WTC11 (cell line): ENCODE measurements at regions not wholly inside any gene's neighbourhood (a gene's known extent, or its start where the extent isn't known, plus 50 kb on each side); places are given as distances from the start of the nearest gene placed in this dataset.

Experiments
- CREB1 ChIP-seq: sonication (generic); formaldehyde crosslinking; IDR thresholded peaks from 2 replicates; pipeline ENCODE4 v1.8.0; 2023; ENCODE audit warnings: mild to moderate bottlenecking, missing genetic modification reagents
- NFYB ChIP-seq: sonication (generic); formaldehyde crosslinking; conservative IDR thresholded peaks from 2 replicates; pipeline ENCODE4 v1.8.0; 2022; ENCODE audit warnings: low read depth, missing genetic modification reagents
- NR1H2 ChIP-seq: sonication (generic); formaldehyde crosslinking; IDR thresholded peaks from 2 replicates; pipeline ENCODE4 v1.9.0; 2021; ENCODE audit warnings: mild to moderate bottlenecking, moderate library complexity, missing genetic modification reagents
- NR2C2 ChIP-seq: sonication (generic); formaldehyde crosslinking; IDR thresholded peaks from 2 replicates; pipeline ENCODE4 v1.8.0; 2022; ENCODE audit warnings: mild to moderate bottlenecking, missing genetic modification reagents
- NR3C1 ChIP-seq: sonication (generic); formaldehyde crosslinking; conservative IDR thresholded peaks from 2 replicates; pipeline ENCODE4 v1.8.1; 2023; ENCODE audit warnings: low read depth, mild to moderate bottlenecking, missing genetic modification reagents
- RELA ChIP-seq: sonication (generic); formaldehyde crosslinking; IDR thresholded peaks from 2 replicates; pipeline ENCODE4 v1.8.1; 2022; ENCODE audit warnings: missing genetic modification reagents, mild to moderate bottlenecking, borderline replicate concordance
- ZNF232 ChIP-seq: sonication (generic); formaldehyde crosslinking; IDR thresholded peaks from 2 replicates; pipeline ENCODE4 v1.8.0; 2022; ENCODE audit warnings: mild to moderate bottlenecking, missing genetic modification reagents
- TF ChIP-seq, protein P1 (sequence below): fragments of 200-600 bp; IDR thresholded peaks from 2 replicates; pipeline ENCODE4 v1.8.0; 2022; ENCODE audit warnings: antibody characterized with exemption
- TF ChIP-seq, protein P2 (sequence below): sonication (generic); formaldehyde crosslinking; IDR thresholded peaks from 2 replicates; pipeline ENCODE4 v1.8.1; 2023; ENCODE audit warnings: mild to moderate bottlenecking, missing genetic modification reagents, moderate library complexity
- TF ChIP-seq, protein P3 (sequence below): sonication (generic); formaldehyde crosslinking; IDR thresholded peaks from 2 replicates; pipeline ENCODE4 v1.8.1; 2022; ENCODE audit warnings: mild to moderate bottlenecking, moderate library complexity, missing genetic modification reagents
- TF ChIP-seq, protein P4 (sequence below): sonication (generic); formaldehyde crosslinking; IDR thresholded peaks from 2 replicates; pipeline ENCODE4 v1.8.0; 2022; ENCODE audit warnings: mild to moderate bottlenecking, missing genetic modification reagents

DNA sequence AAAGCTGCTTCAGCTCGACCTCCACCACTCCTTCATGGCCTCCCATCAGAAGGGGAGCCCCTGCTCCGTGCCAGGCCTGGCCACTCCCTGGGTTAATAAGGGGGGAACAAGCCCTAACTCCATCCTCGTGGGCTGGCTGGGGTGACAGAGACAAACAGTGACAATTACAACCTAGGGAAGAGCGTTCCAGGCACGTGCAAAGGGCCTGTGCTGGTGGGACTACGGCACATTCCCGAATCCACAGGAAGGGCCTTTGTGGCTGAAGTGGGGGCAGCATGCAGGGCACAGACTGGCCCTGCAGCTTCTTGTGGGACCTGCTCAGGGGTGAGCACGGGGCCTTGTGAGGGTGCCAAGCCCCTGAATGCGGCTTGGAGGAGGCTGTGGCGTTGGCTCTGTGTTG is 157.4 kb downstream of the C9orf50 start:
- TF ChIP-seq NR1H2 (CRISPR knock-in tag) (no peak), NFYB (CRISPR knock-in tag) (no peak), CREB1 (CRISPR knock-in tag) (no peak), NR3C1 (CRISPR knock-in tag) (no peak), ZNF232 (CRISPR knock-in tag) (no peak), NR2C2 (CRISPR knock-in tag) (no peak), RELA (no peak)
- TF ChIP-seq, protein P1, sequence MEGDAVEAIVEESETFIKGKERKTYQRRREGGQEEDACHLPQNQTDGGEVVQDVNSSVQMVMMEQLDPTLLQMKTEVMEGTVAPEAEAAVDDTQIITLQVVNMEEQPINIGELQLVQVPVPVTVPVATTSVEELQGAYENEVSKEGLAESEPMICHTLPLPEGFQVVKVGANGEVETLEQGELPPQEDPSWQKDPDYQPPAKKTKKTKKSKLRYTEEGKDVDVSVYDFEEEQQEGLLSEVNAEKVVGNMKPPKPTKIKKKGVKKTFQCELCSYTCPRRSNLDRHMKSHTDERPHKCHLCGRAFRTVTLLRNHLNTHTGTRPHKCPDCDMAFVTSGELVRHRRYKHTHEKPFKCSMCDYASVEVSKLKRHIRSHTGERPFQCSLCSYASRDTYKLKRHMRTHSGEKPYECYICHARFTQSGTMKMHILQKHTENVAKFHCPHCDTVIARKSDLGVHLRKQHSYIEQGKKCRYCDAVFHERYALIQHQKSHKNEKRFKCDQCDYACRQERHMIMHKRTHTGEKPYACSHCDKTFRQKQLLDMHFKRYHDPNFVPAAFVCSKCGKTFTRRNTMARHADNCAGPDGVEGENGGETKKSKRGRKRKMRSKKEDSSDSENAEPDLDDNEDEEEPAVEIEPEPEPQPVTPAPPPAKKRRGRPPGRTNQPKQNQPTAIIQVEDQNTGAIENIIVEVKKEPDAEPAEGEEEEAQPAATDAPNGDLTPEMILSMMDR: no peak
- TF ChIP-seq, protein P2, sequence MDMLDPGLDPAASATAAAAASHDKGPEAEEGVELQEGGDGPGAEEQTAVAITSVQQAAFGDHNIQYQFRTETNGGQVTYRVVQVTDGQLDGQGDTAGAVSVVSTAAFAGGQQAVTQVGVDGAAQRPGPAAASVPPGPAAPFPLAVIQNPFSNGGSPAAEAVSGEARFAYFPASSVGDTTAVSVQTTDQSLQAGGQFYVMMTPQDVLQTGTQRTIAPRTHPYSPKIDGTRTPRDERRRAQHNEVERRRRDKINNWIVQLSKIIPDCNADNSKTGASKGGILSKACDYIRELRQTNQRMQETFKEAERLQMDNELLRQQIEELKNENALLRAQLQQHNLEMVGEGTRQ (CRISPR knock-in tag): no peak
- TF ChIP-seq, protein P3, sequence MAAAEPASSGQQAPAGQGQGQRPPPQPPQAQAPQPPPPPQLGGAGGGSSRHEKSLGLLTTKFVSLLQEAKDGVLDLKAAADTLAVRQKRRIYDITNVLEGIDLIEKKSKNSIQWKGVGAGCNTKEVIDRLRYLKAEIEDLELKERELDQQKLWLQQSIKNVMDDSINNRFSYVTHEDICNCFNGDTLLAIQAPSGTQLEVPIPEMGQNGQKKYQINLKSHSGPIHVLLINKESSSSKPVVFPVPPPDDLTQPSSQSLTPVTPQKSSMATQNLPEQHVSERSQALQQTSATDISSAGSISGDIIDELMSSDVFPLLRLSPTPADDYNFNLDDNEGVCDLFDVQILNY (CRISPR knock-in tag): no peak
- TF ChIP-seq, protein P4, sequence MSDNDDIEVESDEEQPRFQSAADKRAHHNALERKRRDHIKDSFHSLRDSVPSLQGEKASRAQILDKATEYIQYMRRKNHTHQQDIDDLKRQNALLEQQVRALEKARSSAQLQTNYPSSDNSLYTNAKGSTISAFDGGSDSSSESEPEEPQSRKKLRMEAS (CRISPR knock-in tag): no peak
